ENCODE measurements at regions not wholly inside any gene's neighbourhood (a gene's known extent, or its start where the extent isn't known, plus 50 kb on each side); places are given as distances from the start of the nearest gene placed in this dataset.

GRCh38 chr2:75920859-75921551 is 210.3 kb upstream of the GCFC2 start:
- no peak for DNase-seq
- no peak overlapping the region for H2BK120ac ChIP-seq (ENCODE audit: low read depth, low read length)
- no peak overlapping the region for H4K8ac ChIP-seq (ENCODE audit: low read depth, low read length)
- H3K56ac ChIP-seq (ENCODE audit: low read length) = no peak overlapping the region
- H3K9ac ChIP-seq (ENCODE audit: low read length) = no peak overlapping the region
- no peak overlapping the region for H2BK15ac ChIP-seq (replicated peaks; ENCODE audit: low read depth)
- H3K79me2 ChIP-seq (ENCODE audit: control insufficient read depth, insufficient read depth, low read length) = no peaks in the 10 kb centered on the region
- no peaks in the 10 kb centered on the region for H3K4me1 ChIP-seq (ENCODE audit: control insufficient read depth, low read depth, low read length)
- no peak overlapping the region for H3K27ac ChIP-seq (ENCODE audit: low read depth, low read length)
- no peak overlapping the region for H4K5ac ChIP-seq (ENCODE audit: low read length)
- no peak overlapping the region for H3K4me2 ChIP-seq (ENCODE audit: low read length)
- no peak overlapping the region for H3K4ac ChIP-seq (ENCODE audit: low read depth, low read length)
- no peaks in the 10 kb centered on the region for H3K79me1 ChIP-seq (ENCODE audit: low read length)
- no peaks in the 10 kb centered on the region for H3K27me3 ChIP-seq (ENCODE audit: insufficient read depth, low read length, poor library complexity)
- no peak overlapping the region for H2AK5ac ChIP-seq (ENCODE audit: low read length)
- H3K36me3 ChIP-seq (ENCODE audit: control insufficient read depth, insufficient read depth, low read length) = no peaks in the 10 kb centered on the region
- H3K4me3 ChIP-seq (ENCODE audit: low read length) = no peak overlapping the region
- no peak overlapping the region for H3K18ac ChIP-seq (ENCODE audit: low read length)
- no peak overlapping the region for H3K23ac ChIP-seq (ENCODE audit: low read length)
- no peak overlapping the region for H2BK5ac ChIP-seq (ENCODE audit: low read length)
- WGBS (ENCODE audit: extremely low coverage, insufficient coverage, low lambda C conversion rate) = no CpG with 5 or more reads among the region's 8 CpGs

DNA sequence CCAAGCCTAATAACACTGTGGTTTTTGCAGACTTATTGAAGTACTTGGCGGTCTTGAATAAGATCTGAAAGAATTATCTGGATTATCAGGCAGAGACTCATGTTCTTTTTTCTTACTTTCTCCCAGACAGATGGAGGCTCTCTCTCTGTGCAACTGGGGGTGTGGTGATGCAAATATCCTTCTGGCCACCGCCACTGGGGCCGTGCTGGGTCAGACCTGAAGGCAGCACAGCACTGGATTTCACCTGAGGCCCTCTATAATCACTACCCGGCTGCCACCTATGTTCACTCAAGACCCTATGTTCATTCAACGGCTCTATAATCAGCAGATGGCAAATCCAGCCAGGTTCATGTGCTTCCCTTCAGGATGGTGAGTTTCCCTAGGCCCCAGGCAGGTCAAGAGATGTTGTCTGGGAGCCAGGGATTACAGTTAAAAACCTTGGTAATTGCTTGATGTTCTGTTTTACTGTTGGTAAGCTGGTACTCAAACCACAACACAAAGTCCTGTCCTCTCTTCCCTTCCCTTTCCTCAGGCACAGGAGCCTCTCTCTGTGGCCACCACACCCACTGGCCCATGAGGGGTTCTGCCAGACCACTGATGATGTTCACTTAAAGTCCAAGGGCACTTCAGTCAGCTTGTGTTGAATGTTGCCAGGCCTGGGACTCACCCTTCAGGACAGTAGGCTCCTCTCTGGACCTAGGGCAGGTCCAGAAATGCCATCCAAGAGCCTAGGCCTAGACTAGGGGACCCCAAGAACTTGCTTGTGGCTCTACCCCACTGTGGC is 205.3 kb upstream of the GCFC2 start:
- Histone ChIP-seq H3K27me3 (ENCODE audit: insufficient read depth, low read length, poor library complexity) (no peaks in the 10 kb centered on the region), H3K27ac (ENCODE audit: low read depth, low read length) (no peak overlapping the region), H2BK5ac (ENCODE audit: low read length) (no peak overlapping the region), H3K4me2 (ENCODE audit: low read length) (no peak overlapping the region), H2BK120ac (ENCODE audit: low read depth, low read length) (no peak overlapping the region), H4K5ac (ENCODE audit: low read length) (no peak overlapping the region), H3K4me1 (ENCODE audit: control insufficient read depth, low read depth, low read length) (no peaks in the 10 kb centered on the region), H3K56ac (ENCODE audit: low read length) (no peak overlapping the region), H3K4ac (ENCODE audit: low read depth, low read length) (no peak overlapping the region), H3K79me2 (ENCODE audit: control insufficient read depth, insufficient read depth, low read length) (no peaks in the 10 kb centered on the region), H3K18ac (ENCODE audit: low read length) (no peak overlapping the region), H2BK15ac (replicated peaks; ENCODE audit: low read depth) (no peak overlapping the region), H2AK5ac (ENCODE audit: low read length) (no peak overlapping the region), H3K9ac (ENCODE audit: low read length) (no peak overlapping the region), H4K8ac (ENCODE audit: low read depth, low read length) (no peak overlapping the region), H3K23ac (ENCODE audit: low read length) (no peak overlapping the region), H3K36me3 (ENCODE audit: control insufficient read depth, insufficient read depth, low read length) (no peaks in the 10 kb centered on the region), H3K79me1 (ENCODE audit: low read length) (no peaks in the 10 kb centered on the region), H3K4me3 (ENCODE audit: low read length) (no peak overlapping the region)
- no CpG with 5 or more reads among the region's 5 CpGs for WGBS (ENCODE audit: extremely low coverage, insufficient coverage, low lambda C conversion rate)
- DNase-seq = no peak

DNA sequence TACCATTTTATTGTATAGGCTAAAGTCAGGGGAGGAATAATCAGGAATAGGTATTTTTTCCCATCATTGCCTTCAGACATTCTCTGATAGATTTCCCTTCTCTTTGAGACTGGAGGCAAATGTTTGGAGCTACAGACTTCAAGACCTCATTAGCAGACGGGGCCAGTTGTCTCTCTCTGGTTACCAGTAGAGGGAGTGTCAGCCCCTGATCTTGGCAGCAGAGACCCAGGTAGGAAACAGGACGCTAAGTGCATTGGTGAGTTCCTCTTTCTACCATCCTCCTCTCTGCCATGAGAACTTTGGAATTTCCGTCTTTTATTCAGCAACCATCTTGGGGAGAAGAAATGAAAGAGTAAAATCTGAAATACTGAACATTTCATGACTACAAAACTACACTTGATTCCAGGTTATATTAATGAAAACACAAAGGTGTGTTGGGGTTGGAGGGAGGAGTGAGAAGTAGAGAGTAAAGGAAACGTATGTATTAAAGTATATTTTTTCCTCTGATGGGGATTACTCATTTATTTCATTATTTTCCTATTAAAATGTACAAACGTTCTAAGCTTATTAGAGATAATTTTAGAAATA is 186.2 kb upstream of the GCFC2 start:
- Histone ChIP-seq H3K23ac (ENCODE audit: low read length) (no peak overlapping the region), H3K18ac (ENCODE audit: low read length) (no peak overlapping the region), H2BK15ac (replicated peaks; ENCODE audit: low read depth) (no peak overlapping the region), H4K5ac (ENCODE audit: low read length) (no peak overlapping the region), H2BK120ac (ENCODE audit: low read depth, low read length) (no peak overlapping the region), H2AK5ac (ENCODE audit: low read length) (no peak overlapping the region), H3K9ac (ENCODE audit: low read length) (no peak overlapping the region), H3K36me3 (ENCODE audit: control insufficient read depth, insufficient read depth, low read length) (no peaks in the 10 kb centered on the region), H3K27ac (ENCODE audit: low read depth, low read length) (no peak overlapping the region), H3K79me1 (ENCODE audit: low read length) (no peaks in the 10 kb centered on the region), H3K4me3 (ENCODE audit: low read length) (no peak overlapping the region), H3K4ac (ENCODE audit: low read depth, low read length) (no peak overlapping the region), H3K4me2 (ENCODE audit: low read length) (no peak overlapping the region), H2BK5ac (ENCODE audit: low read length) (no peak overlapping the region), H3K27me3 (ENCODE audit: insufficient read depth, low read length, poor library complexity) (no peaks in the 10 kb centered on the region), H3K4me1 (ENCODE audit: control insufficient read depth, low read depth, low read length) (no peaks in the 10 kb centered on the region), H3K56ac (ENCODE audit: low read length) (no peak overlapping the region), H3K79me2 (ENCODE audit: control insufficient read depth, insufficient read depth, low read length) (no peaks in the 10 kb centered on the region), H4K8ac (ENCODE audit: low read depth, low read length) (no peak overlapping the region)
- WGBS (ENCODE audit: extremely low coverage, insufficient coverage, low lambda C conversion rate) = 100% methylated on average over 1 of the region's 5 CpGs
- peak; percentile 91 for DNase-seq

DNA sequence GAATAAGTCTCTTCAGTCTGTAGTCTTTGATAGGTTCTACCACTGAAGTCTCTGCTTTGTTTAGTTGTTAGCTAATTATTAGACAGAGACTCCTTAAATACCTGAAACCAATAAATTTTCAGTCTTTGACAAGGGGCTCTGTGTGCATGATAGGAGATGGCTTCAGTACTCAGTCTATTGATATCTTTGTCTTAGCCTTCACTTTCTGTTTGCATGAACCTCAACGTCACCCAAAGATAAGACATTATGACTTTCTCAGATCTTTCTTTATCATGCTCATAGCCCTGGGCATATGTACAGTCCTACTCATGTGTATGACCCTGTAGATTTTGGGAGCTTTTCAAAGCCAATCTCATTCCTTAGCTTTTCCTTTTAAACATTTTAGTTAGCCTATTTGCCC is 183.5 kb upstream of the GCFC2 start:
- DNase-seq = no peak
- Histone ChIP-seq H2AK5ac (ENCODE audit: low read length) (no peak overlapping the region), H3K27ac (ENCODE audit: low read depth, low read length) (no peak overlapping the region), H4K8ac (ENCODE audit: low read depth, low read length) (no peak overlapping the region), H2BK5ac (ENCODE audit: low read length) (no peak overlapping the region), H3K56ac (ENCODE audit: low read length) (no peak overlapping the region), H3K4me1 (ENCODE audit: control insufficient read depth, low read depth, low read length) (no peaks in the 10 kb centered on the region), H3K9ac (ENCODE audit: low read length) (no peak overlapping the region), H2BK120ac (ENCODE audit: low read depth, low read length) (no peak overlapping the region), H3K18ac (ENCODE audit: low read length) (no peak overlapping the region), H3K36me3 (ENCODE audit: control insufficient read depth, insufficient read depth, low read length) (no peaks in the 10 kb centered on the region), H3K4me3 (ENCODE audit: low read length) (no peak overlapping the region), H3K79me2 (ENCODE audit: control insufficient read depth, insufficient read depth, low read length) (no peaks in the 10 kb centered on the region), H3K4me2 (ENCODE audit: low read length) (no peak overlapping the region), H3K27me3 (ENCODE audit: insufficient read depth, low read length, poor library complexity) (no peaks in the 10 kb centered on the region), H3K4ac (ENCODE audit: low read depth, low read length) (no peak overlapping the region), H3K23ac (ENCODE audit: low read length) (no peak overlapping the region), H3K79me1 (ENCODE audit: low read length) (no peaks in the 10 kb centered on the region), H2BK15ac (replicated peaks; ENCODE audit: low read depth) (no peak overlapping the region), H4K5ac (ENCODE audit: low read length) (no peak overlapping the region)
- no CpG with 5 or more reads among the region's 1 CpG for WGBS (ENCODE audit: extremely low coverage, insufficient coverage, low lambda C conversion rate)

GRCh38 chr2:75892490-75892889 is 181.8 kb upstream of the GCFC2 start:
- no peak overlapping the region for H4K8ac ChIP-seq (ENCODE audit: low read depth, low read length)
- no peaks in the 10 kb centered on the region for H3K27me3 ChIP-seq (ENCODE audit: insufficient read depth, low read length, poor library complexity)
- H2AK5ac ChIP-seq (ENCODE audit: low read length) = no peak overlapping the region
- no peak overlapping the region for H3K18ac ChIP-seq (ENCODE audit: low read length)
- H3K23ac ChIP-seq (ENCODE audit: low read length) = no peak overlapping the region
- no peaks in the 10 kb centered on the region for H3K79me2 ChIP-seq (ENCODE audit: control insufficient read depth, insufficient read depth, low read length)
- no peak overlapping the region for H2BK5ac ChIP-seq (ENCODE audit: low read length)
- H2BK15ac ChIP-seq (replicated peaks; ENCODE audit: low read depth) = no peak overlapping the region
- no CpG with 5 or more reads among the region's 2 CpGs for WGBS (ENCODE audit: extremely low coverage, insufficient coverage, low lambda C conversion rate)
- no peak overlapping the region for H3K9ac ChIP-seq (ENCODE audit: low read length)
- no peak overlapping the region for H3K27ac ChIP-seq (ENCODE audit: low read depth, low read length)
- H4K5ac ChIP-seq (ENCODE audit: low read length) = no peak overlapping the region
- no peaks in the 10 kb centered on the region for H3K79me1 ChIP-seq (ENCODE audit: low read length)
- H2BK120ac ChIP-seq (ENCODE audit: low read depth, low read length) = no peak overlapping the region
- H3K4me2 ChIP-seq (ENCODE audit: low read length) = no peak overlapping the region
- no peaks in the 10 kb centered on the region for H3K4me1 ChIP-seq (ENCODE audit: control insufficient read depth, low read depth, low read length)
- H3K4ac ChIP-seq (ENCODE audit: low read depth, low read length) = no peak overlapping the region
- no peaks in the 10 kb centered on the region for H3K36me3 ChIP-seq (ENCODE audit: control insufficient read depth, insufficient read depth, low read length)
- H3K4me3 ChIP-seq (ENCODE audit: low read length) = no peak overlapping the region
- H3K56ac ChIP-seq (ENCODE audit: low read length) = no peak overlapping the region
- no peak for DNase-seq

All from mesendoderm (in vitro differentiated cells).